ENCODE measurements at regions not wholly inside any gene's neighbourhood (a gene's known extent, or its start where the extent isn't known, plus 50 kb on each side); places are given as distances from the start of the nearest gene placed in this dataset.

- no peak for TF ChIP-seq CTCF (IDR thresholded peaks at IDR 0.05)
- no peak for TF ChIP-seq EP300 (IDR thresholded peaks at IDR 0.05)
- no peak for TF ChIP-seq POLR2AphosphoS5 (IDR thresholded peaks at IDR 0.05)
- TF ChIP-seq POLR2A (IDR thresholded peaks at IDR 0.05): no peak
Measured at GRCh38 chr17:33603789-33604188, 310.7 kb upstream of the ASIC2 start.
